HepG2 (cell line): ENCODE measurements at regions not wholly inside any gene's neighbourhood (a gene's known extent, or its start where the extent isn't known, plus 50 kb on each side); places are given as distances from the start of the nearest gene placed in this dataset.

ENCODE experiments used
- EZH2 ChIP-seq: conservative IDR thresholded peaks from 2 replicates; pipeline ENCODE4 v1.6.1; 2012; ENCODE audit warnings: mild to moderate bottlenecking, low read depth, low read length, moderate library complexity
- HDAC2 ChIP-seq: sonication (generic); formaldehyde crosslinking; IDR thresholded peaks from 2 replicates; pipeline ENCODE4 v1.4.0; 2020; ENCODE audit warnings: missing genetic modification reagents
- HIVEP1 ChIP-seq: sonication (generic); formaldehyde crosslinking; IDR thresholded peaks from 2 replicates; pipeline ENCODE4 v1.4.0; 2020; ENCODE audit warnings: mild to moderate bottlenecking, missing genetic modification reagents
- MTF1 ChIP-seq: sonication (generic); formaldehyde crosslinking; IDR thresholded peaks from 2 replicates; pipeline ENCODE4 v1.5.0; 2020; ENCODE audit warnings: missing genetic modification reagents
- SETDB1 ChIP-seq: sonication (generic); formaldehyde crosslinking; IDR thresholded peaks from 2 replicates; pipeline ENCODE4 v1.5.1; 2020; ENCODE audit warnings: missing genetic modification reagents, mild to moderate bottlenecking, borderline replicate concordance
- ZNF496 ChIP-seq: sonication (generic); formaldehyde crosslinking; IDR thresholded peaks from 2 replicates; pipeline ENCODE4 v1.8.1; 2023; ENCODE audit warnings: mild to moderate bottlenecking, moderate library complexity, missing genetic modification reagents; ENCODE audit not compliant: insufficient replicate concordance
- ZNF530 ChIP-seq: sonication (generic); formaldehyde crosslinking; IDR thresholded peaks from 2 replicates; pipeline ENCODE4 v1.5.0; 2020; ENCODE audit warnings: low read depth, mild to moderate bottlenecking, missing genetic modification reagents
- TF ChIP-seq, protein P1 (sequence below): sonication (generic); formaldehyde crosslinking; IDR thresholded peaks from 2 replicates; pipeline ENCODE4 v1.5.0; 2020; ENCODE audit warnings: mild to moderate bottlenecking, missing genetic modification reagents, moderate library complexity

DNA sequence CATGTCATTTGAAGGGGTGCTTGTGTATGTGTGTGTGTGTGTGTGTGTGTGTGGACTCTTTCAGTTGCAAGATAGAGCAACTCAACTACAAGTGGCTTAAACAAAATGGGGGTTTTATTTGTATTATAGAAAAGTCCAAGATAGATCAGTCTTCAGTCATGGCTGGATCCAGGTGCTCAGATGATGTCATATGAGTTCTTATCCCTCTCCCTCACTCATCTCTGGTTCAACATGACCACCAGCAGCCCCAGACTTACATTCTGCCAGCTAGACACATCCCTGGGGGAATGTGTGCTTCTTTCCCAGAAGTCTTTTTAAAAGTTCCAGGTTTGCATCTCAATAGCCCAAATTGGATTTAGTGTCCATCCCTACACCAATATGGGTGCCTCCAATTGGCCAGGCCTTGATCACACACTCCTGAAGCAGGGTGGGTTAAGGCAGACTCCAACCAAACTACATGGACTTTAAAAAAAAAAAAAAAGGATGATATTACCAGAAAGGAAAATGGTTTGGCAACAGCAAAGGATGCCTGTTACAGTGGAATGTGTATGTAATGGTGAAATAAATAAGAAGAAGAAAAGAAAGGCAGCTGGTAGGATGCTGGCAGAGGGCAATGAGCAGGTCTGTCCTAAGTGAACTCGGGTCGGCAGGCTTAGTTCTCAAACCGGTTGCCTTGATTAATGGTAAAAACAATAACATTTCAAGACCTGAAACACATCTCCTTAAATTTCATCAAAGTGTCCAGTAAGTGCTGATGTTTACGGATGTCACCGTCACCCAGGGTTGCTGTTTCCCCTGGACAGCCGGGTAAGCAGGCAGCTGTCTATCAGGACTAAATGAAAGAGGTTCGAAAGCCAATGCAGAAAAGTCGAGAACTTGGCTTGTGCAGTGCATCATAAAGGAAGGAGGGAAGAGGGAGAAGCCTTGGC is 107.7 kb downstream of the SMIM20 start:
- TF ChIP-seq ZNF496 = no peak
- no peak for TF ChIP-seq ZNF530 (CRISPR knock-in tag)
- no peak for TF ChIP-seq MTF1
- no peak for TF ChIP-seq HIVEP1 (CRISPR knock-in tag)
- no peak for TF ChIP-seq HDAC2 (CRISPR knock-in tag)
- TF ChIP-seq SETDB1 = no peak
- TF ChIP-seq, protein P1, sequence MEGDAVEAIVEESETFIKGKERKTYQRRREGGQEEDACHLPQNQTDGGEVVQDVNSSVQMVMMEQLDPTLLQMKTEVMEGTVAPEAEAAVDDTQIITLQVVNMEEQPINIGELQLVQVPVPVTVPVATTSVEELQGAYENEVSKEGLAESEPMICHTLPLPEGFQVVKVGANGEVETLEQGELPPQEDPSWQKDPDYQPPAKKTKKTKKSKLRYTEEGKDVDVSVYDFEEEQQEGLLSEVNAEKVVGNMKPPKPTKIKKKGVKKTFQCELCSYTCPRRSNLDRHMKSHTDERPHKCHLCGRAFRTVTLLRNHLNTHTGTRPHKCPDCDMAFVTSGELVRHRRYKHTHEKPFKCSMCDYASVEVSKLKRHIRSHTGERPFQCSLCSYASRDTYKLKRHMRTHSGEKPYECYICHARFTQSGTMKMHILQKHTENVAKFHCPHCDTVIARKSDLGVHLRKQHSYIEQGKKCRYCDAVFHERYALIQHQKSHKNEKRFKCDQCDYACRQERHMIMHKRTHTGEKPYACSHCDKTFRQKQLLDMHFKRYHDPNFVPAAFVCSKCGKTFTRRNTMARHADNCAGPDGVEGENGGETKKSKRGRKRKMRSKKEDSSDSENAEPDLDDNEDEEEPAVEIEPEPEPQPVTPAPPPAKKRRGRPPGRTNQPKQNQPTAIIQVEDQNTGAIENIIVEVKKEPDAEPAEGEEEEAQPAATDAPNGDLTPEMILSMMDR = no peak
- no peak for TF ChIP-seq EZH2
